Trophoblast cell (in vitro differentiated cells and primary cell): ENCODE measurements at regions not wholly inside any gene's neighbourhood (a gene's known extent, or its start where the extent isn't known, plus 50 kb on each side); places are given as distances from the start of the nearest gene placed in this dataset.

ENCODE experiments used
- DNase-seq, 2 donors: peaks; one replicate each; pipeline ENCODE4 v3.0.0-alpha.2; 2016
- H2AFZ ChIP-seq: 2 replicates; pipeline ENCODE4 v1.6.1; 2013; ENCODE audit warnings: low read length, moderate library complexity, mild to moderate bottlenecking; ENCODE audit not compliant: insufficient read depth, poor library complexity
- H2AK5ac ChIP-seq: 2 replicates; pipeline ENCODE4 v1.6.1; 2013; ENCODE audit warnings: mild to moderate bottlenecking, low read length
- H2BK120ac ChIP-seq: 2 replicates; pipeline ENCODE4 v1.6.1; 2013; ENCODE audit warnings: low read length, mild to moderate bottlenecking, moderate library complexity; ENCODE audit not compliant: insufficient read depth, poor library complexity
- H2BK12ac ChIP-seq: 2 replicates; pipeline ENCODE4 v1.6.1; 2013; ENCODE audit warnings: mild to moderate bottlenecking, low read length, moderate library complexity
- H2BK5ac ChIP-seq: 2 replicates; pipeline ENCODE4 v1.6.1; 2013; ENCODE audit warnings: low read length, low read depth, moderate library complexity, mild to moderate bottlenecking; ENCODE audit not compliant: poor library complexity
- H3K14ac ChIP-seq: 2 replicates; pipeline ENCODE4 v1.6.1; 2013; ENCODE audit warnings: mild to moderate bottlenecking, low read length
- H3K18ac ChIP-seq: 2 replicates; pipeline ENCODE4 v1.6.1; 2013; ENCODE audit warnings: mild to moderate bottlenecking, low read length
- H3K23ac ChIP-seq: 2 replicates; pipeline ENCODE4 v1.6.1; 2013; ENCODE audit warnings: low read length
- H3K27ac ChIP-seq: 2 replicates; pipeline ENCODE4 v1.5.1; 2013; ENCODE audit warnings: low read depth, mild to moderate bottlenecking, inconsistent platforms, low read length, moderate library complexity
- H3K27me3 ChIP-seq: 2 replicates; pipeline ENCODE4 v1.6.1; 2013; ENCODE audit warnings: inconsistent platforms, mild to moderate bottlenecking, low read length, moderate library complexity; ENCODE audit not compliant: insufficient read depth
- H3K36me3 ChIP-seq, 2 experiments: 1 replicate in 1 of 2; 2 replicates in 1 of 2; pipeline ENCODE4 v1.6.1; 2013; ENCODE audit warnings: low read length in 2 of 2, mild to moderate bottlenecking in 2 of 2, moderate library complexity in 1 of 2; ENCODE audit not compliant: insufficient read depth in 2 of 2, control insufficient read depth in 1 of 2
- H3K4ac ChIP-seq: 2 replicates; pipeline ENCODE4 v1.6.1; 2013; ENCODE audit warnings: low read depth, mild to moderate bottlenecking, low read length, moderate library complexity
- H3K4me1 ChIP-seq, 2 experiments: 1 replicate in 1 of 2; 2 replicates in 1 of 2; pipeline ENCODE4 v1.6.1; 2013; ENCODE audit warnings: low read length in 2 of 2, mild to moderate bottlenecking in 2 of 2, moderate library complexity in 1 of 2; ENCODE audit not compliant: insufficient read depth in 2 of 2, control insufficient read depth in 1 of 2
- H3K4me2 ChIP-seq: 2 replicates; pipeline ENCODE4 v1.6.1; 2013; ENCODE audit warnings: inconsistent platforms, mild to moderate bottlenecking, low read length, moderate library complexity
- H3K4me3 ChIP-seq: 2 replicates; pipeline ENCODE4 v1.5.1; 2013; ENCODE audit warnings: mild to moderate bottlenecking, low read depth, low read length, inconsistent platforms
- H3K79me1 ChIP-seq: one replicate; pipeline ENCODE4 v1.6.1; 2013; ENCODE audit warnings: low read length
- H3K79me2 ChIP-seq: 2 replicates; pipeline ENCODE4 v1.6.1; 2013; ENCODE audit warnings: low read length, mild to moderate bottlenecking; ENCODE audit not compliant: control insufficient read depth, insufficient read depth, poor library complexity
- H3K9ac ChIP-seq: 2 replicates; pipeline ENCODE4 v1.6.1; 2013; ENCODE audit warnings: mild to moderate bottlenecking, low read length
- H3K9me3 ChIP-seq: 2 replicates; pipeline ENCODE4 v1.6.1; 2013; ENCODE audit warnings: low read depth, mild to moderate bottlenecking, control low read depth, inconsistent platforms, low read length; ENCODE audit not compliant: insufficient read depth
- H4K12ac ChIP-seq: 2 replicates; pipeline ENCODE4 v1.6.1; 2013; ENCODE audit warnings: low read depth, mild to moderate bottlenecking, low read length, moderate library complexity
- H4K8ac ChIP-seq: 2 replicates; pipeline ENCODE4 v1.6.1; 2013; ENCODE audit warnings: low read depth, mild to moderate bottlenecking, low read length, moderate library complexity
- H4K91ac ChIP-seq: one replicate; pipeline ENCODE4 v1.6.1; 2013; ENCODE audit warnings: low read depth, mild to moderate bottlenecking, low read length, moderate library complexity
- WGBS: extraction: QIAGEN DNeasy Blood & Tissue Kit; methylation state at CpG from one replicate; pipeline ENCODE4 v1.1.7; 2013; ENCODE audit warnings: missing lambda C conversion rate; ENCODE audit not compliant: insufficient read length, insufficient coverage; ENCODE audit errors: extremely low coverage; 5-methylcytosine and 5-hydroxymethylcytosine counted together

GRCh38 chr7:153331427-153331826 is 571.9 kb downstream of the ACTR3B start:
- H3K4me3 ChIP-seq: no peak overlapping the region
- H3K14ac ChIP-seq: no peak overlapping the region
- no peak overlapping the region for H3K18ac ChIP-seq
- H3K79me1 ChIP-seq: no peaks in the 10 kb centered on the region
- H3K9me3 ChIP-seq: peaks cover 8% of the 10 kb centered on the region
- no peak overlapping the region for H3K4ac ChIP-seq
- no peaks in the 10 kb centered on the region for H3K4me1 ChIP-seq
- no peaks in the 10 kb centered on the region for H3K79me2 ChIP-seq
- H3K27me3 ChIP-seq: no peaks in the 10 kb centered on the region
- DNase-seq: no peak
- no peak overlapping the region for H2BK12ac ChIP-seq
- no peak overlapping the region for H3K9ac ChIP-seq
- H4K91ac ChIP-seq: no peak overlapping the region
- H2BK120ac ChIP-seq: no peak overlapping the region
- H2AFZ ChIP-seq: no peak overlapping the region
- no peak overlapping the region for H3K4me2 ChIP-seq
- H2AK5ac ChIP-seq: no peak overlapping the region
- H4K12ac ChIP-seq: no peak overlapping the region
- no CpG with 5 or more reads among the region's 3 CpGs for WGBS
- H3K36me3 ChIP-seq: no peaks in the 10 kb centered on the region
- H2BK5ac ChIP-seq: no peak overlapping the region
- H3K23ac ChIP-seq: no peak overlapping the region
- H4K8ac ChIP-seq: no peak overlapping the region
- H3K27ac ChIP-seq: no peak overlapping the region

- H3K18ac ChIP-seq: no peak overlapping the region
- H3K9ac ChIP-seq: no peak overlapping the region
- H3K4me2 ChIP-seq: no peak overlapping the region
- H2BK12ac ChIP-seq: no peak overlapping the region
- H3K36me3 ChIP-seq: no peaks in the 10 kb centered on the region
- H3K9me3 ChIP-seq: no peaks in the 10 kb centered on the region
- H4K91ac ChIP-seq: no peak overlapping the region
- no peak overlapping the region for H2AFZ ChIP-seq
- no peak overlapping the region for H3K4ac ChIP-seq
- no peak overlapping the region for H2BK120ac ChIP-seq
- no peak overlapping the region for H3K4me3 ChIP-seq
- H3K4me1 ChIP-seq: no peaks in the 10 kb centered on the region
- H3K79me1 ChIP-seq: no peaks in the 10 kb centered on the region
- no CpG with 5 or more reads among the region's 5 CpGs for WGBS
- DNase-seq: no peak
- no peaks in the 10 kb centered on the region for H3K79me2 ChIP-seq
- H4K12ac ChIP-seq: no peak overlapping the region
- no peak overlapping the region for H4K8ac ChIP-seq
- no peaks in the 10 kb centered on the region for H3K27me3 ChIP-seq
- no peak overlapping the region for H2BK5ac ChIP-seq
- no peak overlapping the region for H2AK5ac ChIP-seq
- no peak overlapping the region for H3K14ac ChIP-seq
- no peak overlapping the region for H3K23ac ChIP-seq
- H3K27ac ChIP-seq: no peak overlapping the region
Measured at GRCh38 chr7:153354071-153354470, 594.5 kb downstream of the ACTR3B start.

- Histone ChIP-seq H3K9me3 (no peaks in the 10 kb centered on the region), H2AFZ (no peak overlapping the region), H2BK120ac (no peak overlapping the region), H3K4ac (no peak overlapping the region), H3K27ac (no peak overlapping the region), H3K18ac (no peak overlapping the region), H4K91ac (no peak overlapping the region), H3K79me2 (no peaks in the 10 kb centered on the region), H3K4me3 (no peak overlapping the region), H3K36me3 (no peaks in the 10 kb centered on the region), H3K4me1 (no peaks in the 10 kb centered on the region), H2AK5ac (no peak overlapping the region), H3K9ac (no peak overlapping the region), H4K12ac (no peak overlapping the region), H3K23ac (no peak overlapping the region), H3K79me1 (no peaks in the 10 kb centered on the region), H2BK5ac (no peak overlapping the region), H3K14ac (no peak overlapping the region), H3K4me2 (no peak overlapping the region), H4K8ac (no peak overlapping the region), H2BK12ac (no peak overlapping the region), H3K27me3 (no peaks in the 10 kb centered on the region)
- DNase-seq: no peak
- no CpG with 5 or more reads among the region's 5 CpGs for WGBS
Measured at GRCh38 chr7:153370092-153370491, 610.5 kb downstream of the ACTR3B start.

- no peak overlapping the region for H2BK5ac ChIP-seq
- no peaks in the 10 kb centered on the region for H3K4me1 ChIP-seq
- H3K18ac ChIP-seq: no peak overlapping the region
- H3K27me3 ChIP-seq: no peaks in the 10 kb centered on the region
- H3K79me1 ChIP-seq: no peaks in the 10 kb centered on the region
- H3K27ac ChIP-seq: no peak overlapping the region
- no peak for DNase-seq
- H3K9me3 ChIP-seq: no peaks in the 10 kb centered on the region
- no peak overlapping the region for H3K4ac ChIP-seq
- no peaks in the 10 kb centered on the region for H3K36me3 ChIP-seq
- no peak overlapping the region for H4K91ac ChIP-seq
- H3K14ac ChIP-seq: no peak overlapping the region
- H3K4me3 ChIP-seq: no peak overlapping the region
- no peak overlapping the region for H3K23ac ChIP-seq
- H4K12ac ChIP-seq: no peak overlapping the region
- H2BK12ac ChIP-seq: no peak overlapping the region
- no peak overlapping the region for H4K8ac ChIP-seq
- no peak overlapping the region for H2BK120ac ChIP-seq
- WGBS: no CpG with 5 or more reads among the region's 7 CpGs
- no peak overlapping the region for H3K9ac ChIP-seq
- no peak overlapping the region for H3K4me2 ChIP-seq
- H3K79me2 ChIP-seq: no peaks in the 10 kb centered on the region
- H2AFZ ChIP-seq: no peak overlapping the region
- no peak overlapping the region for H2AK5ac ChIP-seq
Measured at GRCh38 chr7:153380636-153381035, 621.1 kb downstream of the ACTR3B start.
